Activated CD4-positive, alpha-beta T cell treated with anti-CD3 and anti-CD28 coated beads, Interleukin-2, amount 10 ng/mL, durations not matched to agents 24 days and 14 days (primary cell): ENCODE measurements at regions not wholly inside any gene's neighbourhood (a gene's known extent, or its start where the extent isn't known, plus 50 kb on each side); places are given as distances from the start of the nearest gene placed in this dataset.

Source experiments
- DNase-seq: peaks from one replicate; pipeline ENCODE4 v3.0.0; 2022
- H3K27ac Mint-ChIP-seq: one replicate; pipeline ENCODE4 v1.8.0; 2022; ENCODE audit warnings: mild to moderate bottlenecking, mixed read lengths
- H3K27me3 Mint-ChIP-seq: one replicate; pipeline ENCODE4 v1.8.0; 2022; ENCODE audit warnings: mixed read lengths
- H3K36me3 Mint-ChIP-seq: one replicate; pipeline ENCODE4 v1.8.0; 2022; ENCODE audit warnings: low read depth, mild to moderate bottlenecking, mixed read lengths
- H3K4me1 Mint-ChIP-seq: one replicate; pipeline ENCODE4 v1.8.0; 2021; ENCODE audit warnings: mixed read lengths
- H3K4me3 Mint-ChIP-seq: one replicate; pipeline ENCODE4 v1.8.0; 2022; ENCODE audit warnings: mild to moderate bottlenecking, moderate library complexity, mixed read lengths
- H3K9me3 Mint-ChIP-seq: one replicate; pipeline ENCODE4 v1.8.0; 2021; ENCODE audit warnings: mixed read lengths
- intact Hi-C: fragments of 100-400 bp; cut with micrococcal nuclease; formaldehyde crosslinking; loops from one replicate; pipeline ENCODE4 v1.15.1; 2023

GRCh38 chr2:12205086-12205485 lies 458.7 kb downstream of the LPIN1 start:
- DNase-seq, result no peak
- H3K27me3 Mint-ChIP-seq, result peaks cover 5% of the 10 kb centered on the region
- no peak overlapping the region for H3K27ac Mint-ChIP-seq
- no peaks in the 10 kb centered on the region for H3K4me1 Mint-ChIP-seq
- H3K9me3 Mint-ChIP-seq, result peaks cover 18% of the 10 kb centered on the region
- H3K36me3 Mint-ChIP-seq, result no peaks in the 10 kb centered on the region
- intact Hi-C loops, result no loop called here
- H3K4me3 Mint-ChIP-seq, result no peak overlapping the region

DNA sequence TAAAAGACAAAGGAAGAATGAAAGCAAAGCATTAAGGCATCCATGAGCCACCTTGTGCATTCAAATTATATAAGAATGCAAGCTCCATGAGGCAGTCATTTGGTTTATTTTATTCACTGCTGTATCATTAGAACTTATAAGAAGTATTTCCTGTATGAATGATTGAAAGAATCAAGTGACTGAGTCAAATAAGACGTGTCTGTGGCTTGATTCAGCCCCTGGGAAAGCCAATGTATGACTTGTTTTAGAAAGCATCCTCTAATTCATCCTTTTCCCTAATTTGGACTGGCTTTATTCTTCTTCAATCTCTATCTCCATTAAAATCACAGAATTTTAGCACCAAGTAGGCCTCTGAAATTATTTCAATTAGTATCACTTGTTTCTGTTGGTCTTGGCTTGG lies 461.1 kb downstream of the LPIN1 start:
- Mint-ChIP-seq H3K4me3 (no peak overlapping the region), H3K36me3 (no peaks in the 10 kb centered on the region), H3K4me1 (no peaks in the 10 kb centered on the region), H3K27ac (no peak overlapping the region), H3K27me3 (peaks cover 7% of the 10 kb centered on the region), H3K9me3 (peaks cover 18% of the 10 kb centered on the region)
- intact Hi-C loops, result no loop called here
- no peak for DNase-seq

DNA sequence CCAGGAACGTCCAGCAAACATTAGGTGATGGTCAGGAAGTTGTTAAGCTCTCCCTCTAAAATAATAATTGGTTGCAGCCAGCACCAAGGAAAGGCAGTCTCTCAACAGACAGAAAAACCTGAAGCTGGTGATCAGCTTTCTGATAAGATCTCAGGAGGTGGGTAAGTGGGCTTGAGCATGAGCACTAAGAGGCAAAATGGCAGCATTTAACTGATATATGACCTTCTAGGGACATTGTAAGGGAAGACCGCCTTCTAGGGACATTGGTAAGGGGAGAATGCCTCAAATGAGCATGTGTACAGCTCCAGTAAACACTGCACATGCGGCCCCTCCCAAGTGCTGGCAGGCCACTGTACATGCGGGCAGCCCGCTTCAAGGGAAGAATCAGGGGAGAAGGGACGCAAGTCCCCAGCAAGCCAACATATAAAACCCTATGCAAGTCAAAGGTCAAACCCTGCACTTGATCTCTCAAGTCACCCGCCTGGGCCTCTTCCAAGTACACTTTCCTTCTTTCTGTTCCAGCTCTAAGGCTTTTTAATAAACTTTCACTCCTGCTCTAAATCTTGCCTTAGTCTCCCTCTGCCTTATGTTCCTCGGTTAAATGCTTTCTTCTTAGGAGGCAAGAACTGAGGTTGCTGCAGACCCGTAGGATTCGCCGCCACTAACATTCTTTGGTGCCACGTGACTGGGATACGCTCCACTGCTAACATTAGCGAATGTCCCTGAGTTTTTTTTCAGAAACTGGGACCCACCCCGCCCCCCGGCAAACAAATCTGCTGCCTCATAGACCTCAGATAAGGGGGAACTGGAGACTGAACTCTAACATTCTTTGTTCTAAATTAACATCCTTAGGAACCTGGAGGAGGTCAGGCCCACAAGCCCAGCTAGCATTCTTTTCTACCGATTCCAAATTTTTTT lies 463.8 kb downstream of the LPIN1 start:
- Mint-ChIP-seq H3K4me1 (no peaks in the 10 kb centered on the region), H3K36me3 (no peaks in the 10 kb centered on the region)

DNA sequence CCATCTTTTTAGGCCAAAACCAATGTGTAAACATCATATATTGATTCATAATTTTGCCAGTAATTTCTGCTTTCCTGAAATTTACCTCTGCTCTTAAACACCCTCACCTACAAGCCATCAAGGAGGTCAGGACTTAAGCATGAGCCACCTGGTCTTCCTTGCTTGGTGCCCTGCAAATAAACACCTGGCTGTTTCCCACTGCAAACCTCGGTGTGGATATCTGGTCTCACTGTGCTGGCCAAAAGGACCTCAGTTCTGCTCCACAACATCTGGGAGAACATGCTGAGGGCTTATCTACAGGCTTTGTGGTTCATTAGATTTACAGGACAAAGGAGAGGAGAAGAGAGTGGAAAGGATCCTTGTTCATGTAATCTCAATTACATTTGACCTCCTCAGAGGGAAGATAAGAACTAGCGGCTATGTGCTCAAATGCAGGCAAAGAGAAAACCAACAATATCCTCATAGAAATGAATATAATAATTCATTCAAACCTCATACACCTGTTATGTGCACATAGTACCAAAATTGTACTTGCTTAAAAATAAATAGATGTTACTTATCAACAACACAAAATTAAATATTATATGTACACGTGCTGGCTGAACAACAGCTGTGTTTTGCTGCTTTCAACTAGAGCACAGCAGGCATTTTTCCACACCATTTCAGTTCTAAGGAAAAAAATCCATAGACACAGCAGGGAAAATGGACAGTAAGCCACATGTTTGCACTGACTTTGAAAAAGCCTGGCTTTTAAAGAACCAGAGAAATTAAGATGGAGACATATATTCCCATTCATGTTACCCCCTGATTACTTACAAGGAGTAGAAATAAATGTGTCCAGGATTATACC lies 465.1 kb downstream of the LPIN1 start:
- peaks cover 3% of the 10 kb centered on the region for H3K27me3 Mint-ChIP-seq
- H3K4me1 Mint-ChIP-seq, result no peaks in the 10 kb centered on the region
- DNase-seq, result no peak
- H3K36me3 Mint-ChIP-seq, result no peaks in the 10 kb centered on the region
- peaks cover under 1% of the 10 kb centered on the region for H3K9me3 Mint-ChIP-seq
- H3K4me3 Mint-ChIP-seq, result no peak overlapping the region
- intact Hi-C loops, result no loop called here
- no peak overlapping the region for H3K27ac Mint-ChIP-seq

More for the DNA sequence above, 463.8 kb downstream of the LPIN1 start:
- intact Hi-C loops, result no loop called here
- Mint-ChIP-seq H3K27me3 (peaks cover 3% of the 10 kb centered on the region), H3K27ac (no peak overlapping the region), H3K9me3 (peaks cover 3% of the 10 kb centered on the region), H3K4me3 (no peak overlapping the region)
- DNase-seq, result no peak

GRCh38 chr2:12212841-12213597 lies 466.6 kb downstream of the LPIN1 start:
- intact Hi-C loops, result no loop called here
- H3K27ac Mint-ChIP-seq, result no peak overlapping the region
- no peak for DNase-seq
- peaks cover 3% of the 10 kb centered on the region for H3K27me3 Mint-ChIP-seq
- H3K4me1 Mint-ChIP-seq, result no peaks in the 10 kb centered on the region
- H3K9me3 Mint-ChIP-seq, result no peaks in the 10 kb centered on the region
- H3K36me3 Mint-ChIP-seq, result no peaks in the 10 kb centered on the region
- H3K4me3 Mint-ChIP-seq, result no peak overlapping the region

- Mint-ChIP-seq H3K36me3 (peaks cover 2% of the 10 kb centered on the region), H3K9me3 (peaks cover 19% of the 10 kb centered on the region), H3K4me1 (no peaks in the 10 kb centered on the region), H3K27ac (no peak overlapping the region), H3K4me3 (no peak overlapping the region), H3K27me3 (peaks cover 1% of the 10 kb centered on the region)
- no peak for DNase-seq
- intact Hi-C loops, result no loop called here
These were observed 470.7 kb downstream of the LPIN1 start for GRCh38 chr2:12217175-12217574.

GRCh38 chr2:12219761-12220160 lies 473.3 kb downstream of the LPIN1 start:
- peaks cover 3% of the 10 kb centered on the region for H3K36me3 Mint-ChIP-seq
- no peaks in the 10 kb centered on the region for H3K27me3 Mint-ChIP-seq
- peaks cover 34% of the 10 kb centered on the region for H3K9me3 Mint-ChIP-seq
- no peaks in the 10 kb centered on the region for H3K4me1 Mint-ChIP-seq
- no peak for DNase-seq
- H3K4me3 Mint-ChIP-seq, result no peak overlapping the region
- intact Hi-C loops, result no loop called here
- H3K27ac Mint-ChIP-seq, result no peak overlapping the region

- peaks cover 3% of the 10 kb centered on the region for H3K36me3 Mint-ChIP-seq
- no peak for DNase-seq
- H3K4me3 Mint-ChIP-seq, result no peak overlapping the region
- H3K27ac Mint-ChIP-seq, result no peak overlapping the region
- intact Hi-C loops, result no loop called here
- H3K27me3 Mint-ChIP-seq, result no peaks in the 10 kb centered on the region
- no peaks in the 10 kb centered on the region for H3K4me1 Mint-ChIP-seq
- H3K9me3 Mint-ChIP-seq, result peaks cover 43% of the 10 kb centered on the region
These were observed 475.2 kb downstream of the LPIN1 start for GRCh38 chr2:12221584-12221983.

GRCh38 chr2:12222554-12222953 lies 476.1 kb downstream of the LPIN1 start:
- H3K9me3 Mint-ChIP-seq, result peaks cover 43% of the 10 kb centered on the region
- peaks cover 3% of the 10 kb centered on the region for H3K36me3 Mint-ChIP-seq
- no peak overlapping the region for H3K4me3 Mint-ChIP-seq
- DNase-seq, result no peak
- H3K27me3 Mint-ChIP-seq, result no peaks in the 10 kb centered on the region
- H3K4me1 Mint-ChIP-seq, result no peaks in the 10 kb centered on the region
- H3K27ac Mint-ChIP-seq, result no peak overlapping the region
- intact Hi-C loops, result no loop called here

DNA sequence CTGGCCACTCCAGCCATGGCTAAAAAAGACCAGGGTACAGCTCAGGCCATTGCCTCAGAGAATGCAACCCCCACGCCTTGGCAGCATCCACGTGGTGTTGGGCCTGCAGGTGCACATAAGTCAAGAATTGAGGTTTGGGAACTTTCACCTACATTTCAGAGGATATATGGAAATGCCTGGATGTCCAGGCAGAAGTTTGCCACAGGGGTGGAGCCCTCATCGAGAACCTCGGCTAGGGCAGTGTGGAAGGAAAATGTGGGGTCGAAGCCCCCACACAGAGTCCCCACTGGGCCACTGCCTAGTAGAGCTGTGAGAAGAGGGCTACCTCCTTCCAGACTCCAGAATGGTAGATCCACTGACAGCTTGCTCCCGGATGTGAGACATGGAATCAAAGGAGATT lies 477.3 kb downstream of the LPIN1 start:
- intact Hi-C loops, result no loop called here
- Mint-ChIP-seq H3K9me3 (peaks cover 46% of the 10 kb centered on the region), H3K4me1 (no peaks in the 10 kb centered on the region), H3K27ac (no peak overlapping the region), H3K27me3 (peaks cover 6% of the 10 kb centered on the region), H3K36me3 (peaks cover 3% of the 10 kb centered on the region), H3K4me3 (no peak overlapping the region)
- DNase-seq, result no peak

- Mint-ChIP-seq H3K27ac (no peak overlapping the region), H3K4me1 (no peaks in the 10 kb centered on the region), H3K4me3 (no peak overlapping the region), H3K27me3 (peaks cover 9% of the 10 kb centered on the region), H3K36me3 (peaks cover 3% of the 10 kb centered on the region), H3K9me3 (peaks cover 33% of the 10 kb centered on the region)
- intact Hi-C loops, result no loop called here
- no peak for DNase-seq
These were observed 480.2 kb downstream of the LPIN1 start for GRCh38 chr2:12226653-12227052.

DNA sequence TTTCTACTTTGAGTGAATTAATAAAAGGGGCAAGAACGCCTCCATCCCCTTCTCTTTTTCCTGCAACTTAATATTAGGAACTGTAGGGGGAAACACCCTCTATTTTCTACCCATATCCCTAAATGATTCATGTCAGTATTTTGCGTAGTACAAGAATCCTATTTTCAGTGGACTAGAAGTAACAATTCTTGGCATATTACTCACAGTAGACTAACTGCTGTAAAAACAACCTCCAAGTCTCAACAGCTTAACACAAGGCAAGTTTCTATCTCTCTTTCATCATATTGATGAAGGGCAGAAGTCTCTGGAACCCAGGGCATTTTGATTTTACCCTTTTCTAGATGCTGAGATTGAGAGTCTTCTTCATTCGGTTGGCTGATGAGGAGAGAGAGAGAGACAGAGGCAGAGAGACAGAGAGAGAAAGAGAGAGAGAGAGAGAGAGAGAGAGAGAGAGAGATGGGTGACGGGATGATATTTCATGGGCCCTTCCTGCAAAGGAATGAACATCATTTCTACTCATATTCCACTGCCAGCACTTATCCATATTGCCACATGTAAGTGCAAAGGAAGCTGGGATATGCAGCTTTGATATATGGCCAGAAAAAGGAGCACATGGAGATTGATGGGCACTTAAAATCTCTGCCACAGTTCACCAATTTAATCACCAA lies 481.6 kb downstream of the LPIN1 start:
- H3K4me1 Mint-ChIP-seq, result no peaks in the 10 kb centered on the region
- no peak for DNase-seq
- peaks cover 25% of the 10 kb centered on the region for H3K9me3 Mint-ChIP-seq
- intact Hi-C loops, result no loop called here
- peaks cover 9% of the 10 kb centered on the region for H3K27me3 Mint-ChIP-seq
- no peak overlapping the region for H3K27ac Mint-ChIP-seq
- no peaks in the 10 kb centered on the region for H3K36me3 Mint-ChIP-seq
- H3K4me3 Mint-ChIP-seq, result no peak overlapping the region

DNA sequence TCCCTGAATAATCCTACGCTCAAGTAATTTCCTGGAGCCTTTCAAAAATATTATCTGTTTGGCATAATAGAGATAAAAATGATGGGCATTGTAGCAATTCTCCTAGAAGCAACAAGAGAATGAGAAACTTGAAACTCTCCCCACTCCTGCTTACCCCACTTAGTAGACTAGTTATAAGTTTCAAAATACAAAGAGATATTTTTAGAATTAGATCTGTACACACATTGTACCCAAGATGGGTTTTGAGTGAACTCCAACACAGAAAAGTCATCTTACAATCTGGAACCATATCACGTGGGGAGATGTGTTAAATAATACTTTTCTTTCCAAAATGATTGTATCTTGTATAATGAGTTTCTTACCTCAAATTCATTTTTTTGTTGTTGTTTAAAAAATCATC lies 484.9 kb downstream of the LPIN1 start:
- no peaks in the 10 kb centered on the region for H3K4me1 Mint-ChIP-seq
- H3K9me3 Mint-ChIP-seq, result peaks cover 5% of the 10 kb centered on the region
- peaks cover 11% of the 10 kb centered on the region for H3K27me3 Mint-ChIP-seq
- H3K36me3 Mint-ChIP-seq, result no peaks in the 10 kb centered on the region
- DNase-seq, result no peak
- no peak overlapping the region for H3K4me3 Mint-ChIP-seq
- intact Hi-C loops, result no loop called here
- H3K27ac Mint-ChIP-seq, result no peak overlapping the region
